ENCODE measurements at regions not wholly inside any gene's neighbourhood (a gene's known extent, or its start where the extent isn't known, plus 50 kb on each side); places are given as distances from the start of the nearest gene placed in this dataset.

GRCh38 chr3:162269636-162270458, 773.2 kb downstream of the OTOL1 start:
- TF ChIP-seq MAX (IDR thresholded peaks at IDR 0.05; ENCODE audit: low read depth) (no peak), MXI1 (IDR thresholded peaks at IDR 0.05; ENCODE audit: low read depth, low read length) (no peak), POLR2AphosphoS5 (IDR thresholded peaks at IDR 0.05; ENCODE audit: low read depth, low read length) (no peak), CTCF (IDR thresholded peaks at IDR 0.05) (no peak), EZH2phosphoT487 (IDR thresholded peaks at IDR 0.05; ENCODE audit: borderline replicate concordance, low read depth) (no peak), GATA2 (CRISPR knock-in tag; IDR thresholded peaks at IDR 0.05) (no peak), TAF1 (IDR thresholded peaks at IDR 0.05; ENCODE audit: borderline replicate concordance, low read depth, low read length) (no peak), RCOR1 (IDR thresholded peaks at IDR 0.05; ENCODE audit: low read length) (no peak), SIN3A (IDR thresholded peaks at IDR 0.05; ENCODE audit: borderline replicate concordance, low read depth, low read length) (no peak), TEAD4 (IDR thresholded peaks at IDR 0.05; ENCODE audit: borderline replicate concordance, insufficient read depth) (no peak), EP300 (IDR thresholded peaks at IDR 0.05; ENCODE audit: borderline replicate concordance in 1 of 2, low read depth in 1 of 2, low read length in 1 of 2) (no peak), RXRA (IDR thresholded peaks at IDR 0.05; ENCODE audit: borderline replicate concordance, low read depth) (no peak)
- TF ChIP-seq, protein P1, sequence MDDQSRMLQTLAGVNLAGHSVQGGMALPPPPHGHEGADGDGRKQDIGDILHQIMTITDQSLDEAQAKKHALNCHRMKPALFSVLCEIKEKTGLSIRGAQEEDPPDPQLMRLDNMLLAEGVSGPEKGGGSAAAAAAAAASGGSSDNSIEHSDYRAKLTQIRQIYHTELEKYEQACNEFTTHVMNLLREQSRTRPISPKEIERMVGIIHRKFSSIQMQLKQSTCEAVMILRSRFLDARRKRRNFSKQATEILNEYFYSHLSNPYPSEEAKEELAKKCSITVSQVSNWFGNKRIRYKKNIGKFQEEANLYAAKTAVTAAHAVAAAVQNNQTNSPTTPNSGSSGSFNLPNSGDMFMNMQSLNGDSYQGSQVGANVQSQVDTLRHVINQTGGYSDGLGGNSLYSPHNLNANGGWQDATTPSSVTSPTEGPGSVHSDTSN (IDR thresholded peaks at IDR 0.05), result no peak
- TF ChIP-seq, protein P2, sequence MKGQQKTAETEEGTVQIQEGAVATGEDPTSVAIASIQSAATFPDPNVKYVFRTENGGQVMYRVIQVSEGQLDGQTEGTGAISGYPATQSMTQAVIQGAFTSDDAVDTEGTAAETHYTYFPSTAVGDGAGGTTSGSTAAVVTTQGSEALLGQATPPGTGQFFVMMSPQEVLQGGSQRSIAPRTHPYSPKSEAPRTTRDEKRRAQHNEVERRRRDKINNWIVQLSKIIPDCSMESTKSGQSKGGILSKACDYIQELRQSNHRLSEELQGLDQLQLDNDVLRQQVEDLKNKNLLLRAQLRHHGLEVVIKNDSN (IDR thresholded peaks at IDR 0.05; ENCODE audit: borderline replicate concordance, low read depth), result no peak
